SIG-M5 treated with dmso at 0.1 percent for 504 hours (cell line): ENCODE measurements at regions not wholly inside any gene's neighbourhood (a gene's known extent, or its start where the extent isn't known, plus 50 kb on each side); places are given as distances from the start of the nearest gene placed in this dataset.
"Not testable (repeated sequence)": the region's sequence is repeated elsewhere in the genome, so short reads cannot be mapped to it uniquely, and the experiment has no call there.

Experiments used
- DNase-seq: peaks from one replicate; lab custom pipeline; 2025; ENCODE audit not compliant: unreplicated experiment; lab: John Stamatoyannopoulos, UW

DNA sequence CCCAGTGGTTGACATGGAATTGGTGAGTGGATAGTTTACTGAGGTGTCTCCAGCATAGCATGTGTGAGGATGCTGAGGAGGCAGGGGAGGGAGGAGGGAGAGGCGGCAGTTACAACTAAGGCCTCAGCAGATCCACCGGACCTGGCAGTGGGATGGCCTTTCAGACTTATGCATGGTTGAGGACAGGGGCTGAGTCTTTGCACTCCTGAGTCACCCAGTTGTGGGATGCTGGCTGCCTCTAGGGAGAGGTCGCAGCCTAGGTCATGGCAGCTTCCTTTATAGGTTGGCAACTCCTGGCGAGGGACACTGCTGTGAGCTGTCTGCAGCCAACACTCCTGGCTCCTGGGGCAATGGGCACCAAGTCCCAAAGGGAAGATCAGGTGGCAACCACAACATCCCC is 380.3 kb downstream of the PREX1 start:
- DNase-seq = no peak

GRCh38 chr20:48445827-48446226 is 382.0 kb downstream of the PREX1 start:
- DNase-seq = no peak

DNA sequence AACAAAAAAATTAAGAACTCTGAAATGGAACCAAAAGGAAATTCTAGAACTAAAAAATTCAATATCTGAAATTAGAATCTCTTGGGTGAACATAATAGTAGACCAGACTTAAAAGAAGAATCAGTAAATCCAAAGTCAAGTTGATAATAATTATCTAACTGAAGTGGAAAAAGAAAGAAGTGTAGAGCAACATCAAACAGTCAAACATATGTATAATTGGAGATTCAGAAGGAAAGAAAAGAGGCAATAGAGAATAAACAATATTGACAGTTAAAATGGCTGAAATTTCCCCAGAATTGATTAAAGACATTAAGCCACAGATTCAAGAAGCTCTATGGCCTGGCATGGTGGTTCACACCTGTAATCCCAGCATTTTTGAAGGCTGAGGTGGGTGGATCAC is 383.6 kb downstream of the PREX1 start:
- no peak for DNase-seq

GRCh38 chr20:48440916-48441315 is 386.9 kb downstream of the PREX1 start:
- no peak for DNase-seq

DNA sequence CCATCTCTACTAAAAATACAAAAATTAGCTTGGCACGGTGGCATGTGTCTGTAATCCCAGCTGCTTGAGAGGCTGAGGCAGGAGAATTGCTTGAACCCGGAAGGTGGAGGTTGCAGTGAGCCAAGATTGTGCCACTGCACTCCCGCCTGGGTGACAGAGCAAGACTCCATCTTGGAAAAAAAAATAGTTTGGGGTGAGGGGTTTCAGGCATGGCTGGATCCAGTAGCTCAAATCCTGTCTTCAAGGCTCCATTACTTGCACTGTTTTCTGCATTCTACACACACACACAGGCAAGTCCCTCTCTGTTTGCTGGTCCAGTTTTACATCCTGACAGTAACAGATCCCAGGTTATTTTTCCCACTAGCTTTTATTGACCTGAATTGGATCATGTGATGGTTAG is 387.5 kb downstream of the PREX1 start:
- not testable (repeated sequence) for DNase-seq

DNA sequence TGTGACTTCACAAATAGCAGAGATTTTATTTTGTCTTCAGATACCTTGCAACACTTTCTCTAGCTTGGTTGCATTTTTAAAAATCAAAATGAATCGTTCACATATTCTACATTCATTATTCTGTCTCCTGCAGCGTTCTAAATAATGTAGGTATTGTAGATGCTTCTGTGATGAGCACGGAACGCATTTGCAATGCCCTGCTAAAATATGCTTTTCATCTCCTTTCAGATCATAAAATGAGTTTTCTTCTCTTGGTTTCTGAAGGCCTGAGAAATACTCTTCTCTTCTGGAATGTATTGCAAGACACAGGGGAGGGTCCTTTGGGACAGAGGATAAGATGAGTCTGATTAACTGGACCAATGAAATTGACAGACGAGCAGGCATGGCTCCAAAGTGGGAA is 390.7 kb downstream of the PREX1 start:
- no peak for DNase-seq

DNA sequence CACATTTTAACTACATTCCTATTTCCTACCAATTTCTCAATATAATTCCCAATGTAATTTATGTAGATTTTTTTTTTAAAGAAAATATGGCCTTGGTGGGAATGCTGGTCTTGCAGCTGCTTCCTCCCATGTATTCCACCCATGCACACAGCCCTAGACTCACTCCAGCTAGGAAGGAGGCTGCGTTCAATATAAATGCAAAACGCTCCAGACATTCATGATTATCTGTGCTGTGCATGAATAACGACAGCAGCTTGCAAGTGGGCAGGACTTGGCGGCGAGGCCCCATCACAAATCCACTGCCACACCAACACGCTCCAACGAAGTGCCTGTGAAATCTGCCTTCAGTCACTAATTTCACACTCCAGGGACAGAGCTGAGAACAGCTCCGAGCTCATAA is 391.2 kb downstream of the PREX1 start:
- DNase-seq = not testable (repeated sequence)

DNA sequence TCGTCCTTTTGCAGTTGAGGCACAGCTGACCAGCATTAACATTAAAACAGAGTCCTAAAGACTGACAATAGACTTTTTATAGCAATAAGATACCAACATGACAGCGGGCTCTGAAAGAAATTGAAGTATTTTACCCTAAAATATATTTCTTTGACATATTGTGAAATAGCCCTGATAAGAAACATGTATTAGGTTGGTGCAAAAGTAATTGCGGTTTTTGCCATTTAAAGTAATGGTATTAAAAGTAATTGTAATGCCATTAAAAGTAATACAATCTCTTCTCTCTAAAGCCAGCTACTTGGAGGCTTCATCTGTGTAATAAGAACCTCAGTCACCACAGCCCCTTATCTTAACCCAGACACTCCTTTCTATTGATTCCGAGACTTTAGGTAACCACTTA is 394.6 kb downstream of the PREX1 start:
- no peak for DNase-seq

DNA sequence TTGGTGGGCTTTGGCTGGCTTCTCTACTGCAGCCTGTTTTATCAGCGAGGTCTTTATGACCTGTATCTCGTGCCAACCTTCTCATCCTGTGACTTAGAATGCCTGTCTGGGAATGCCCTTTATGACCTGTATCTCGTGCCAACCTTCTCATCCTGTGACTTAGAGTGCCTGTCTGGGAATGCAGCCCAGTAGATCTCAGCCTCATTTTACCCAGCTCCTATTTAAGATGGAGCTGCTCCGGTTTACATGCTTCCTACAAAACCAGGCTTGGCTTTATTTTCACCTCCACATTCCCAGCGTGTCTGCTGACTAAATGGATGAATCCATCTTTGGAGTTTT is 395.3 kb downstream of the PREX1 start:
- no peak for DNase-seq

GRCh38 chr20:48431653-48432493 is 395.9 kb downstream of the PREX1 start:
- no peak for DNase-seq

- no peak for DNase-seq
These were observed 401.2 kb downstream of the PREX1 start for GRCh38 chr20:48426630-48427029.

- DNase-seq = no peak
These were observed 401.8 kb downstream of the PREX1 start for GRCh38 chr20:48425817-48426612.

- DNase-seq = no peak
These were observed 402.5 kb downstream of the PREX1 start for GRCh38 chr20:48425321-48425720.

- no peak for DNase-seq
These were observed 405.4 kb downstream of the PREX1 start for GRCh38 chr20:48422242-48422960.

DNA sequence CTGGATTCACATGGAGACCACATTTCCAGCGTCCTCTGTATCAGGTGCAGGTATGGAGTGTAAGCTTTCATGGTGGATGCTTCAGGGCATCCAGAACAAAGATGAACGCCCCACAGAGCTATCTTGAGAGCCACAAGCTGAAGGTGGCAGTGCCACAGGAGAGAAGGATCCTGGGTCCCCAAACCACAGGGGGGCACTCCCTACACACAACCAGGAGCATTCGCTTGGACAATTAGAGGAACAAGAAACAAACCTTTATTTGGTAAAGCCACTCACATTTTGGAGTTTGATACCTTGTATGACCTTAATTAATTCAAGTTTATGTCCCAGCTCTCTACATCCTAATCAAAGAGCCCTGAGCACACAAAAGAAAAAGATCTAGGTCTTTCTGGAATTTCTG is 406.3 kb downstream of the PREX1 start:
- peak; percentile 67 for DNase-seq

GRCh38 chr20:48420176-48420575 is 407.6 kb downstream of the PREX1 start:
- no peak for DNase-seq

DNA sequence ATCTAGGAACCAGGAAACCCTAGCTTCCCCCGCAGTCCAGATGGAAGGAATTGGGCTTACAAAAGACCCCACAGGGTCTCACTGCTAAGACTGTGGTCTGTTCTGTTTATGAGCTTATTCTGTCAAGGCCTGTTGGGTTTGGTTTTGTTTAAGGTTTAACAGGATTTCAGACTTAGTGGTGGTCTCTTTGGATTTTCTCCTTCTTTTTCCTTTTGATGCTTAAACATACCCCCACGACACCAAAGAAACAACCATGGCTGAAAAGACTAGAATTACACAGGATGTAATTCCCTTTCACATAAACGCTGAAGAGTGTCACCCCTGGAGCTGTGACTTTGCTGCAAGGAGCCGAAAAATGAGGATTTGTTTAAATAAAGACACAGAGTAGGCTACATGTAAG is 408.6 kb downstream of the PREX1 start:
- no peak for DNase-seq

GRCh38 chr20:48416002-48416401 is 411.8 kb downstream of the PREX1 start:
- no peak for DNase-seq

DNA sequence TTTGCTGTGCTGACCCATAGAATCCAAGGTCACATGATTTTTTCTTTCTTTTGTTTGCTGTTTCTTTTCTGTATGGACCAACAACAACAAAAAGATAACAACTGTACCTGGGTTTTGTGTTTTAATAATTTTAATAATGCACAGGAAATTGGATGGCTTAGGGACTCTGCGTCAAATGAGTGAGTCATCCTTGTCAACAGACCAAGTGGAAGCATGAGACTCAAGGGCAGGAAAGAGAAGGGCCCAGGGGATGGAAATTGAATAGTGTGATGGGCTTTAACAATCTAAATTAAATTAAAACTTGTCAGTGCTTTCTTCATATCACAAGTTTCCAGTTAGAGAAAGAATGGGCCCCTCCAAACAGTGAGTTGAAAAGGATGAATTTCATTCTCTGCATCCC is 413.0 kb downstream of the PREX1 start:
- no peak for DNase-seq

DNA sequence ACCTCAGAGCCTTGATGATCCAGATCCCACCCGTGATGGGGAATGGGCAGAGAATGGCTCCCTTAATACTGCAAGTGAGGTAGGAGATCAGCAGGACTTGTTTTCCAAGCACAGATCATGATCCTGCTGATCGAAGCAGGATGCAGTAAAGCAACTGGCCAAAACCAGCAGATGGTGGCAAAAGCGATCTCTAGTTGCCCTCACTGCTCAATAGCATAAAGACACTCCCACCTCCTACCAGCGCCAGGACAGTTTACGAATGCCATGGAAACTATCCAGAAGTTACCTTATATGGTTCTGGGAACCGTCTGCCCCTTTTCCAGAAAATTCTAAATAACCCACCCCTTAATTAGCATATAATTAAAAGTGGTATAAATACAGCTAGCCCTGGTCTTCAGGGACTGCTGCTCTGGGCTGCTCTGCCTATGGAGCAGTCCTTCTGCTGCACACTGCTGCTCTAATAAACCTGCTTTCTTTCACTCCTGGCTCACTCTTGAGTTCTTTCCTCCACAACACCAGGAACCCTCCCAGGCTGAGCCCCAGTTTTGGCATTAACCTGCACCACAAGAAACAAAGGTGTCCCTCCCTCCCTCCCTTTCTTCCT is 415.8 kb downstream of the PREX1 start:
- no peak for DNase-seq

- DNase-seq = no peak
These were observed 416.6 kb downstream of the PREX1 start for GRCh38 chr20:48411245-48411644.
